K562 (cell line): ENCODE measurements at regions not wholly inside any gene's neighbourhood (a gene's known extent, or its start where the extent isn't known, plus 50 kb on each side); places are given as distances from the start of the nearest gene placed in this dataset.

ENCODE experiments used
- ATAC-seq: fragments of 200-7000 bp; cut with Tn5 transposase; 3 replicates; pipeline ENCODE4 v1.9.1; 2020; ENCODE audit warnings: moderate library complexity
- BruUV-seq: library from RNA; stranded (reverse); fragments of 400-500 nt; replicated peaks from 2 replicates; lab custom pipeline; 2021; lab: Mats Ljungman, UMichigan
- CTCF ChIA-PET: fragments of 300-600 bp; formaldehyde crosslinking; extraction: SDS; loops from one replicate; lab custom pipeline; 2021; ENCODE audit warnings: low intra/inter-chr PET ratio; lab: Yijun Ruan, JAX
- POLR2A ChIA-PET: fragments of 300-600, 350-650 bp; sonication (Branson Sonifier 250); formaldehyde crosslinking; extraction: SDS; loops from one replicate; lab custom pipeline; 2021; ENCODE audit warnings: antibody characterized with exemption, inconsistent platforms; lab: Yijun Ruan, JAX
- DNase-seq, 4 experiments: peaks; one replicate each; pipeline versions ENCODE4 v3.0.0 to v3.0.0-alpha.2; 2011 to 2018; ENCODE audit warnings: low spot score in 3 of 4, mixed read lengths in 3 of 4; ENCODE audit errors: extremely low read depth in 1 of 4
- FAIRE-seq: peaks from 2 replicates; lab custom pipeline; 2011; peaks lifted over from hg19 to GRCh38; lab: Jason Lieb, UNC
- H2AFZ ChIP-seq: 2 replicates; pipeline ENCODE4 v1.6.0; 2011; ENCODE audit warnings: low read depth, low read length, control low read depth, inconsistent platforms
- H3K27ac ChIP-seq: fragments of 200-600 bp; 3 replicates; pipeline ENCODE4 v1.8.0; 2011; ENCODE audit warnings: low read depth, mild to moderate bottlenecking, control low read depth, inconsistent platforms, low read length, moderate library complexity, mixed read lengths; ENCODE audit errors: extremely low read depth
- H3K27me3 ChIP-seq, 2 experiments: fragments of 300-600 bp in 1 of 2; 2 replicates in 1 of 2; 3 replicates in 1 of 2; pipeline versions ENCODE4 v1.6.0 to v1.8.0; 2011; ENCODE audit warnings: inconsistent platforms in 2 of 2, low read length in 2 of 2, mild to moderate bottlenecking in 1 of 2, mixed read lengths in 1 of 2, moderate library complexity in 1 of 2; ENCODE audit not compliant: control insufficient read depth in 2 of 2, insufficient read depth in 2 of 2
- H3K36me3 ChIP-seq: fragments of 300-600 bp; 3 replicates; pipeline ENCODE4 v1.8.0; 2011; ENCODE audit warnings: mild to moderate bottlenecking, low read length, inconsistent platforms; ENCODE audit not compliant: control insufficient read depth, insufficient read depth
- H3K4me1 ChIP-seq, 2 experiments: fragments of 200-600 bp in 1 of 2; replicated peaks in 1 of 2; 2 replicates in 1 of 2; 3 replicates in 1 of 2; pipeline versions ENCODE4 v1.5.1 to v1.8.0; 2011; ENCODE audit warnings: inconsistent platforms in 2 of 2, low read length in 2 of 2, mild to moderate bottlenecking in 1 of 2, mixed read lengths in 1 of 2, moderate library complexity in 1 of 2; ENCODE audit not compliant: control insufficient read depth in 2 of 2, insufficient read depth in 2 of 2
- H3K4me2 ChIP-seq: 2 replicates; pipeline ENCODE4 v1.6.1; 2011; ENCODE audit warnings: low read length, control low read depth, inconsistent platforms, mixed read lengths; ENCODE audit not compliant: insufficient read depth
- H3K4me3 ChIP-seq: fragments of 200-600 bp; sonication (generic), shearing (Covaris generic); 2 replicates; pipeline ENCODE4 v1.5.1; 2016; ENCODE audit warnings: control low read depth, inconsistent platforms
- H3K79me2 ChIP-seq: fragments of 200-600 bp; 3 replicates; pipeline ENCODE4 v1.8.0; 2011; ENCODE audit warnings: low read length, inconsistent platforms; ENCODE audit not compliant: control insufficient read depth, insufficient read depth
- H3K9ac ChIP-seq, 2 experiments: 2 replicates each; pipeline versions ENCODE4 v1.6.0 to v1.6.1; 2011; ENCODE audit warnings: low read depth in 2 of 2, low read length in 2 of 2, control low read depth in 1 of 2, inconsistent platforms in 1 of 2, mild to moderate bottlenecking in 1 of 2, mixed read lengths in 1 of 2; ENCODE audit not compliant: insufficient read depth in 1 of 2
- H3K9me1 ChIP-seq: one replicate; pipeline ENCODE4 v1.6.0; 2011; ENCODE audit warnings: inconsistent platforms, mild to moderate bottlenecking, low read length, moderate library complexity; ENCODE audit not compliant: control insufficient read depth, insufficient read depth
- H3K9me3 ChIP-seq: replicated peaks from 2 replicates; pipeline ENCODE4 v1.5.1; 2011; ENCODE audit warnings: low read depth, low read length, inconsistent platforms; ENCODE audit not compliant: control insufficient read depth, insufficient read depth
- H4K20me1 ChIP-seq: replicated peaks from 2 replicates; pipeline ENCODE4 v1.6.1; 2011; ENCODE audit warnings: low read length, inconsistent platforms, mixed read lengths; ENCODE audit not compliant: control insufficient read depth, insufficient read depth
- CBX2 ChIP-seq: fragments of 200-600 bp; sonication (generic); IDR thresholded peaks from one replicate; pipeline ENCODE4 v1.6.1; 2012; ENCODE audit warnings: mild to moderate bottlenecking, low read length, inconsistent platforms; ENCODE audit not compliant: insufficient read depth, poor library complexity, severe bottlenecking
- CHD4 ChIP-seq: fragments of 200-600 bp; sonication (generic); IDR thresholded peaks from 3 replicates; pipeline ENCODE4 v1.6.1; 2012; ENCODE audit warnings: low read depth, mild to moderate bottlenecking, mixed read lengths, low read length, inconsistent platforms; ENCODE audit not compliant: insufficient read depth, insufficient replicate concordance, poor library complexity, severe bottlenecking
- CSDE1 ChIP-seq, 2 experiments: fragments of 450-650 bp; IDR thresholded peaks; 2 replicates each; pipeline ENCODE4 v1.6.1; 2016; ENCODE audit warnings: mild to moderate bottlenecking in 1 of 2
- EZH2 ChIP-seq: IDR thresholded peaks from 2 replicates; pipeline ENCODE4 v1.6.1; 2012; ENCODE audit warnings: low read depth, mild to moderate bottlenecking, inconsistent platforms, low read length, borderline replicate concordance
- PHF21A ChIP-seq: fragments of 450-650 bp; IDR thresholded peaks from 2 replicates; pipeline ENCODE4 v1.6.1; 2017; ENCODE audit warnings: low read depth, borderline replicate concordance
- WGBS: fragments of 100-300 bp; shearing (Covaris generic); methylation state at CpG from one replicate; pipeline ENCODE4 v1.1.6; 2016; ENCODE audit warnings: low coverage, mixed read lengths; ENCODE audit not compliant: insufficient coverage; ENCODE audit errors: missing lambda C conversion rate; 5-methylcytosine and 5-hydroxymethylcytosine counted together
- in situ Hi-C: fragments of 300-500 bp; cut with MboI; formaldehyde crosslinking; loops from 4 replicates; pipeline ENCODE4 v1.15.0; 2018; ENCODE audit warnings: inconsistent platforms, mixed read lengths
- intact Hi-C: fragments of 100-400 bp; cut with micrococcal nuclease; formaldehyde crosslinking; loops from 2 replicates; pipeline ENCODE4 v1.14.2; 2022
- TF ChIP-seq, protein P1 (sequence below): sonication (generic); formaldehyde crosslinking; IDR thresholded peaks from 2 replicates; pipeline ENCODE4 v1.5.0; 2020; ENCODE audit warnings: missing genetic modification reagents
- TF ChIP-seq, protein P2 (sequence below): fragments of 450-650 bp; IDR thresholded peaks from 2 replicates; pipeline ENCODE4 v1.6.1; 2016; ENCODE audit warnings: low read depth

DNA sequence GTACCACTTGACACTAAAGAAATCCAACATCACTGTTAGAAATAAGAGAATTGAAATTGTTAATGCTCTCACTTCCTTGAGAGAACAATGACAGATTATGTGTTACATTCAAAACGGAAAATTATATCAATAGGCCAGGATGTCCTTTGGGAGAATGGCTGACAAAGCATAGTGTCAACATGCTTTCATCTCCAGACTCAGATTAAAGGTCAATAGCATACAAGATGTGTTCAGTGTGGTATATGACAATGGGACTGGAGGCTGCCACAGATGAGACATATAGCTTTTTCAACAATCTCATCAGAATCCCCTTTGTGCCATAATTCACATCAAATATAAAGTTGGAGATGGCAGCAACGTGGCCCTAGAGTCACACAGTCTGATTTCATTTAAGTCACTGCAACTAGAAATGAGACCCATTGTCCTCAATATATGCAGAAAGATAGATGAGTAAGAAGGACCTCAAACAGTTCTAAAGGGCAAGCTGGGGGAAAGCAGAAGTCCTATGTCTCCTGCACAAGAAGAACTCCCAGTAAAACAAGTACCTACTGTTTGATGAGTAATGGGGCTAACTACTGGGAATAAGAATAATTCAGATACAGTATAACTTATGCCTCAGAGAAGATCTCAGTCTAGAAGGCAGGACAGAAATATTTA is 327.9 kb downstream of the TTLL7 start:
- H3K9me3 ChIP-seq, result no peaks in the 10 kb centered on the region
- no peaks in the 10 kb centered on the region for H3K79me2 ChIP-seq
- no peaks in the 10 kb centered on the region for H3K9me1 ChIP-seq
- no TSS peak for BruUV-seq
- in situ Hi-C loops (no loop called here), intact Hi-C loops (no loop called here)
- no peaks in the 10 kb centered on the region for H3K27me3 ChIP-seq
- H3K4me3 ChIP-seq, result no peak overlapping the region
- H3K4me2 ChIP-seq, result no peak overlapping the region
- no peaks in the 10 kb centered on the region for H3K4me1 ChIP-seq
- ATAC-seq (no peak), FAIRE-seq (no peak), DNase-seq (no peak)
- CTCF ChIA-PET, result no interaction called here
- no peaks in the 10 kb centered on the region for H3K36me3 ChIP-seq
- no peak overlapping the region for H3K9ac ChIP-seq
- TF ChIP-seq CHD4 (no peak), PHF21A (no peak), CSDE1 (IDR thresholded peaks at IDR 0.05) (no peak), EZH2 (no peak), CBX2 (no peak)
- TF ChIP-seq, protein P1, sequence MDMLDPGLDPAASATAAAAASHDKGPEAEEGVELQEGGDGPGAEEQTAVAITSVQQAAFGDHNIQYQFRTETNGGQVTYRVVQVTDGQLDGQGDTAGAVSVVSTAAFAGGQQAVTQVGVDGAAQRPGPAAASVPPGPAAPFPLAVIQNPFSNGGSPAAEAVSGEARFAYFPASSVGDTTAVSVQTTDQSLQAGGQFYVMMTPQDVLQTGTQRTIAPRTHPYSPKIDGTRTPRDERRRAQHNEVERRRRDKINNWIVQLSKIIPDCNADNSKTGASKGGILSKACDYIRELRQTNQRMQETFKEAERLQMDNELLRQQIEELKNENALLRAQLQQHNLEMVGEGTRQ (CRISPR knock-in tag), result no peak
- TF ChIP-seq, protein P2, sequence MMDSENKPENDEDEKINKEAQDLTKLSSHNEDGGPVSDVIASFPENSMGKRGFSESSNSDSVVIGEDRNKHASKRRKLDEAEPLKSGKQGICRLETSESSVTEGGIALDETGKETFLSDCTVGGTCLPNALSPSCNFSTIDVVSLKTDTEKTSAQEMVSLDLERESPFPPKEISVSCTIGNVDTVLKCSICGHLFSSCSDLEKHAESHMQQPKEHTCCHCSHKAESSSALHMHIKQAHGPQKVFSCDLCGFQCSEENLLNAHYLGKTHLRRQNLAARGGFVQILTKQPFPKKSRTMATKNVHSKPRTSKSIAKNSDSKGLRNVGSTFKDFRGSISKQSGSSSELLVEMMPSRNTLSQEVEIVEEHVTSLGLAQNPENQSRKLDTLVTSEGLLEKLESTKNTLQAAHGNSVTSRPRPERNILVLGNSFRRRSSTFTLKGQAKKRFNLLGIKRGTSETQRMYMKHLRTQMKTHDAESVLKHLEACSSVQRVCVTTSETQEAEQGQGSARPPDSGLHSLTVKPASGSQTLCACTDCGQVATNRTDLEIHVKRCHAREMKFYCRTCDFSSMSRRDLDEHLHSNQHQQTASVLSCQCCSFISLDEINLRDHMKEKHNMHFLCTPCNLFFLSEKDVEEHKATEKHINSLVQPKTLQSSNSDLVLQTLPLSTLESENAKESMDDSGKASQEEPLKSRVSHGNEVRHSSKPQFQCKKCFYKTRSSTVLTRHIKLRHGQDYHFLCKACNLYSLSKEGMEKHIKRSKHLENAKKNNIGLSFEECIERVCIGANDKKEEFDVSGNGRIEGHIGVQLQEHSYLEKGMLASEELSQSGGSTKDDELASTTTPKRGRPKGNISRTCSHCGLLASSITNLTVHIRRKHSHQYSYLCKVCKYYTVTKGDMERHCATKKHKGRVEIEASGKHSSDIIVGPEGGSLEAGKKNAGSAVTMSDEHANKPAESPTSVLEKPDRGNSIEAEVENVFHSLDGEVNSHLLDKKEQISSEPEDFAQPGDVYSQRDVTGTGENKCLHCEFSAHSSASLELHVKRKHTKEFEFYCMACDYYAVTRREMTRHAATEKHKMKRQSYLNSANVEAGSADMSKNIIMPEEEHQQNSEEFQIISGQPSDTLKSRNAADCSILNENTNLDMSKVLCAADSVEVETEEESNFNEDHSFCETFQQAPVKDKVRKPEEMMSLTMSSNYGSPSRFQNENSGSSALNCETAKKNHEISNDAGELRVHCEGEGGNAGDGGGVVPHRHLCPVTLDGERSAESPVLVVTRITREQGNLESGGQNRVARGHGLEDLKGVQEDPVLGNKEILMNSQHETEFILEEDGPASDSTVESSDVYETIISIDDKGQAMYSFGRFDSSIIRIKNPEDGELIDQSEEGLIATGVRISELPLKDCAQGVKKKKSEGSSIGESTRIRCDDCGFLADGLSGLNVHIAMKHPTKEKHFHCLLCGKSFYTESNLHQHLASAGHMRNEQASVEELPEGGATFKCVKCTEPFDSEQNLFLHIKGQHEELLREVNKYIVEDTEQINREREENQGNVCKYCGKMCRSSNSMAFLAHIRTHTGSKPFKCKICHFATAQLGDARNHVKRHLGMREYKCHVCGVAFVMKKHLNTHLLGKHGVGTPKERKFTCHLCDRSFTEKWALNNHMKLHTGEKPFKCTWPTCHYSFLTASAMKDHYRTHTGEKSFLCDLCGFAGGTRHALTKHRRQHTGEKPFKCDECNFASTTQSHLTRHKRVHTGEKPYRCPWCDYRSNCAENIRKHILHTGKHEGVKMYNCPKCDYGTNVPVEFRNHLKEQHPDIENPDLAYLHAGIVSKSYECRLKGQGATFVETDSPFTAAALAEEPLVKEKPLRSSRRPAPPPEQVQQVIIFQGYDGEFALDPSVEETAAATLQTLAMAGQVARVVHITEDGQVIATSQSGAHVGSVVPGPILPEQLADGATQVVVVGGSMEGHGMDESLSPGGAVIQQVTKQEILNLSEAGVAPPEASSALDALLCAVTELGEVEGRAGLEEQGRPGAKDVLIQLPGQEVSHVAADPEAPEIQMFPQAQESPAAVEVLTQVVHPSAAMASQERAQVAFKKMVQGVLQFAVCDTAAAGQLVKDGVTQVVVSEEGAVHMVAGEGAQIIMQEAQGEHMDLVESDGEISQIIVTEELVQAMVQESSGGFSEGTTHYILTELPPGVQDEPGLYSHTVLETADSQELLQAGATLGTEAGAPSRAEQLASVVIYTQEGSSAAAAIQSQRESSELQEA, result no peak
- H2AFZ ChIP-seq, result no peak overlapping the region
- 3% methylated on average over 2 of the region's 2 CpGs for WGBS
- H3K27ac ChIP-seq, result no peak overlapping the region
- POLR2A ChIA-PET, result no interaction called here
- no peaks in the 10 kb centered on the region for H4K20me1 ChIP-seq
